A172 (cell line): ENCODE measurements at regions not wholly inside any gene's neighbourhood (a gene's known extent, or its start where the extent isn't known, plus 50 kb on each side); places are given as distances from the start of the nearest gene placed in this dataset.
"Not testable (repeated sequence)": the region's sequence is repeated elsewhere in the genome, so short reads cannot be mapped to it uniquely, and the experiment has no call there.

Experiments used
- DNase-seq: peaks from one replicate; pipeline ENCODE4 v3.0.0-alpha.2; 2015; ENCODE audit warnings: low spot score

DNA sequence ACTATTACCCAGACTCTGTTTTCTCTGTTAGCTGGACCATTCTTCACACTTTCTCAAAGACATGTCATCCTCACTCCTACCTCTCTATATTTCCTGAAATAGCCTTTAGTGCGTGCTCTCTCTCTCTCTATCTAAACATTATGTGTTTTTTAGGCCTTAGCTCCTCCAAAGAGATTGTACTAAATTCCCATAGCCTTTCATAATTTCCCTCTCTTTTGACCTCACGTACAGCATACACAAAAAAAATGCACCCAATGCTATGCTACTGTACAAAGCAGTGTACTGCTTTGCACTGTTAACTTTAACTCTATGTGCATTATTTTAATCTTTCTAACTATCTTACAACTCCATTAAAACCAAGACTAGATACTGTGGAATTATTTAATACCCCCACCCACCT, 288.4 kb downstream of the DAD1 start:
- DNase-seq: no peak

- DNase-seq: no peak
Measured at GRCh38 chr14:22297376-22297775, 291.6 kb downstream of the DAD1 start.

DNA sequence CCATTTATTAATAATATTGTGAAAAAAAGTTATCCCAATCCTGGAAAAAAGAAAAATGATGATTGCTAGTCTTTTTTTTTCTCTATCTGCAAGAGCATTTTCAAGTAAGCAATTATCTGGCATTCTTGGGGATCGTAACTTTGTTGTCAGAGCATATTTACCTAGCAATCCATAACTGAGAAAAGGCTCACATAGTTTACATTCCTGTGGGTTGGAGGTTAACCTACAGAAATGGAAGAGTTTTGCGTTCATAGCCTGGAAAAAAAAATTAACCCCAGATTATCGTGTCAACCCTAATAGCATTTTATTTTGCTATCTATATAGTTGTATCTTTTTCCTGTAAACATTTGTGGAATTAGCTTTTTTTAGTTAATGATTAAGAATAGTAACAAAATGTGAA, 292.3 kb downstream of the DAD1 start:
- DNase-seq: peak; percentile 49

DNA sequence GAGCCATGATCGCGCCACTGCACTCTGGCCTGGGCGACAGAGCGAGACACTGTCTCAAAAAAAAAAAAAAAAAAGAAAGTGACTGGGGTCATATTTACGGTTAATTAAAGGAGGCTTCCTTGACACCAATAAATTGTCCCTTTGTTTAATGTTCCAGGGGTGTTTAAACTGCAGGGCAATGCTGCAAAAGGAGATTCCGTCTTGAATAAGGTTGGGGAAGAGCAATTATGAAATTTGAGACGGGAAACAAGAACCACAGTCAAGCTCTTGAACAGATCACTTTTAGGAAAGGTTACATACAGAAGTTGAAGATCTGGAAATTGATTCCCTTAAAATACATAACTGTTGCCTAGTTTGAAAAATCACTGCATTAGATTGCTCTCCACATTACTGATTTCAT, 292.9 kb downstream of the DAD1 start:
- DNase-seq: no peak

DNA sequence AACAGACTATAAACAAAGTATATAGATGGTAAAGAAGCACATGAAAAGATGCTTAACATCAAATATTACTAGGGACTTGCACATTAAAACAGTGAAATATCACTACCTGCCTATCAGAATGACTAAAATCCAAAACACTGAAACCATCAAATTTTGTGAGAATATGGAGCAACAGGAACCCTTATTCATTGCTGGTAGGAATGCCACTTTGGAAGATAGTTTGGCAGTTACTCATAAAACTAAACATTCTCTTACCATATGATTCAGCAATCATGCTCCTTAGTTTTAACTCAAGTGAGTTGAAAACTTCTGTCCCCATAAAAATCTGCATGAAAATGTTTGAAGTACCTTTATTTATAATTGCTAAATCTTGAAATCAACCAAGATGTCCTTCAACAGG, 297.6 kb downstream of the DAD1 start:
- DNase-seq: peak; percentile 4

- DNase-seq: no peak
Measured at GRCh38 chr14:22289570-22289969, 299.5 kb downstream of the DAD1 start.

GRCh38 chr14:22285991-22286390, 303.0 kb downstream of the DAD1 start:
- no peak for DNase-seq

DNA sequence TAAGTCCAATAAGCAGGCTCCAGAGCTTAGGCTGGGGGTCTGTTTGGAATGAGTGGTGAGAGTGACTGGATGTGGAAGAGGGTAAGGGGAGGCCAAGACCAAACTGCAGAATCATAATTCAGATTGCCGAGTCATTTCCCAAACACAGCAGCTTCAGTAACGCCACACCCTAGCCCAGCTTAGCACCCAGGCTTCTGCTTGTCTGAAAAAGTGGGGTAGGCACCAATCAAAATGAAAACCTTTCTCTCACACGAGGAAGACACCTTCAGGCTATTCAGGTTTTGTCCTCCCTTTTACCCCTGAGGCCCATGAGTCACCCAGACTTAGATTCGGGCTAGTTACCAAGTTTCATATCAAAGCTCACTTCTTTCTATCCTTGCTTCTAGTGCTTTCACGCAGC, 306.1 kb downstream of the DAD1 start:
- no peak for DNase-seq

DNA sequence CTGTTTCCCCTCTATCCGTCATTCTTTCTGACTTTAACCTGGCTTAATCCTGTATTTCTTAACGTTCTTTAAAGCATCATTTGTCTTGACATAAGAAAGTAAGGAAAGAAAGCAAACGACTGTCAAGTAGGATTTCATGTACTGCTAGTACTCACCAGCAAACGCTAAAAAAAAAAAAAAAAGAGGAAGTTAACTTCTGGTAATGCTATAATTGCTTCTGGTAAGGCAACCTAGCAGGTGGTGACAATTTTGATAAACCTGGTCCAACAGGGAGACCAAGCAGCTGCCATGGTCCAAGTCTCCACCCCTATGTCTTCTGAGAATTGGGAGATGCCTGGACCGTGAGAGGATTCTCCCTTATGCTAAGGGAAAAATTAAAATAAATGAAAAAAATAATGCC, 306.6 kb downstream of the DAD1 start:
- DNase-seq: no peak

DNA sequence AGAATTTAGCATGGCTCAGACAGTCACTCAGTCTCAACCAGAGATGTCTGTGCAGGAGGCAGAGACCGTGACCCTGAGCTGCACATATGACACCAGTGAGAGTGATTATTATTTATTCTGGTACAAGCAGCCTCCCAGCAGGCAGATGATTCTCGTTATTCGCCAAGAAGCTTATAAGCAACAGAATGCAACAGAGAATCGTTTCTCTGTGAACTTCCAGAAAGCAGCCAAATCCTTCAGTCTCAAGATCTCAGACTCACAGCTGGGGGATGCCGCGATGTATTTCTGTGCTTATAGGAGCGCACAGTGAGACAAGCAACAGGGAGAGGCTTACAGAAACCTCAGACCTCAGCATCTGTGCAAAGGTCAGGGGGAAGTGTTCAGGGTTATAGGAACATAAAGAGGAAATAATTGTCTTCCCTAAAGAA, 307.6 kb downstream of the DAD1 start:
- not testable (repeated sequence) for DNase-seq

GRCh38 chr14:22280497-22281316, 308.3 kb downstream of the DAD1 start:
- DNase-seq: no peak

DNA sequence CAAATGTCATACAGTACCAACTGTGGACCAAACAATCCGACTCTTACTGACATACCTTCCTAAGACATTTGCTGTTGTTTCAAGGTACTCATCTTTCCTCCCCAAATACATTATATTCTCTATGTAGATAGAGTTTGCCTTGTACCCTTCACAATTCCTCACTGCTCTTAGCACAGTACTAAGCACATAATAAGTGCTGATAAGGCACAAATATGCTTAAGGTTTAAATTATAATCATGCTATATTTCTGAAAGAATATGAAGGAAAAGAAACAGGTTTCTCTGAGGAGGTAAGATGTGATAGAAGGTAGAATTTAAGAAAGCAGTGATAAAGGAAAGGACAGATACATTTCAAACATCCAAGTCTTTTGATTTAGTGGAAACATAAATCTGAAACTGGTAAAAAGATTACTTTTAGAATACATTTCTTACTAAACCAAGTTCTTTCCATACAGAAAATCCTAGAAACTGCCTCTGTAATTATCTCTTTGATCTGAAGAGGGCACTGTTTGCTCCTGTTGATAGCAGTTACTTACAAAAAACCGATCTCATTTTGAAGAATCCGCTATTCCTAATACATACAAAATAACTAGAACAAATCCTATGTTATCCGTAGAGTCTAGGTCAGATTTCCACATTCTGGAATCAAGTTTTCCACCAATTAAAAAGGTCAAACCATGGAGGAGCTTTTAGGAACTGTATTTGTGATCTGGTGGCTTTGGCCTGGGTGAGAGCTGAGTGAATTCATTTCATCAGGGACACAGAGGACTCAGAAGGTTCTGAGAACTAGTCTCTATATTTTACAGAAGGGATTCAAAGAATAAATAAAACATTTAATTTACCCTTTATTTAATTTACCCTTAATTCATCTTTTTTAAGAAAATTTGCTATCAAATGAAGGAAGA, 311.9 kb downstream of the DAD1 start:
- no peak for DNase-seq

DNA sequence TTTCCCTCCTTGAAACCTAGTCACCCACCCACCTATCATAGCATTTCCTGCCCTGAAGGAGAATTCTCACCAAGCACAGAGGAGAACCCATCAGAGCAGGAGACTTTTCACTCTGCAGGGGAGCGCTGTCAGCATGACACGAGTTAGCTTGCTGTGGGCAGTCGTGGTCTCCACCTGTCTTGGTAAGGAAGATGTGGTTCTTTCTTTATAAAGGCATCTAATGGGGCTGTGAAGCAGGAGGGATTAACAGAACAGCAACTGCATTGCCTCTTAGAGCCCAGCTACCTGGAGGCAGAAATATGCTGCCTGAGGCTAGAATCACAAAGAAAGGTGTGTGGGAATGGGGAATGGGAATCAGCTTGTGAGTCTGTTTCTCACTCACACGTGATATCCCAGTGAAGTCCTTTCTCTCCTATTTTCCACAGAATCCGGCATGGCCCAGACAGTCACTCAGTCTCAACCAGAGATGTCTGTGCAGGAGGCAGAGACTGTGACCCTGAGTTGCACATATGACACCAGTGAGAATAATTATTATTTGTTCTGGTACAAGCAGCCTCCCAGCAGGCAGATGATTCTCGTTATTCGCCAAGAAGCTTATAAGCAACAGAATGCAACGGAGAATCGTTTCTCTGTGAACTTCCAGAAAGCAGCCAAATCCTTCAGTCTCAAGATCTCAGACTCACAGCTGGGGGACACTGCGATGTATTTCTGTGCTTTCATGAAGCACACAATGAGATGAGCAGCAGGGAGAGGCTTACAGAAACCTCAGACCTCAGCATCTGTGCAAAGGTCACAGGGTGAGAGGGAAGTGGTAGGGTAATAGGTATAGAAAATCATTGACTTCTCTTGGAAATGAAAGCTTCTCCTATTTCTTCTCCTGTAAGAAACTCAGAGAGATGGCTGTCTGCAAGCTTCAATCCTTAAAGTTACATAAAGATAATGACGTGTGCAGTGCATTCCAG, 316.9 kb downstream of the DAD1 start:
- DNase-seq: no peak

GRCh38 chr14:22268875-22269274, 320.1 kb downstream of the DAD1 start:
- peak; percentile 46 for DNase-seq

DNA sequence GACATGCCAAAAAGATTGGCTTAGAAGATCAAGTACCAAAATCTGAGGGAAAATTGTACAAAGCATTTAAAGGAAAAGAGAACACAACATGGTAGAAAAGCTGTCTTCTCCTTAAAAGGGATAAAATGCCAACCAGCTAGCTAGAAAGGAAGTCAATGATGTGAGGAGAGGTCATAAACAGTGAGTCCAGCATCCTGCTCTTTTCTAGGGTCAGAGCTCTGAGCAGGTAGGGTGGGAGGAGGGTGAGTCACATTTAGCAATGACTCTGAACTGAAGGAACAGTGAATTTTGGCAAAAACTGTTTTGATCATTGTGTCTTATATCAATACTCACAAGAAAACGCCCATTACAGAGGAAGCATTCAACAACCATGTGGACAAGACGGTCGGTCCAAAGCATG, 322.3 kb downstream of the DAD1 start:
- no peak for DNase-seq

GRCh38 chr14:22266142-22266442, 322.9 kb downstream of the DAD1 start:
- no peak for DNase-seq

DNA sequence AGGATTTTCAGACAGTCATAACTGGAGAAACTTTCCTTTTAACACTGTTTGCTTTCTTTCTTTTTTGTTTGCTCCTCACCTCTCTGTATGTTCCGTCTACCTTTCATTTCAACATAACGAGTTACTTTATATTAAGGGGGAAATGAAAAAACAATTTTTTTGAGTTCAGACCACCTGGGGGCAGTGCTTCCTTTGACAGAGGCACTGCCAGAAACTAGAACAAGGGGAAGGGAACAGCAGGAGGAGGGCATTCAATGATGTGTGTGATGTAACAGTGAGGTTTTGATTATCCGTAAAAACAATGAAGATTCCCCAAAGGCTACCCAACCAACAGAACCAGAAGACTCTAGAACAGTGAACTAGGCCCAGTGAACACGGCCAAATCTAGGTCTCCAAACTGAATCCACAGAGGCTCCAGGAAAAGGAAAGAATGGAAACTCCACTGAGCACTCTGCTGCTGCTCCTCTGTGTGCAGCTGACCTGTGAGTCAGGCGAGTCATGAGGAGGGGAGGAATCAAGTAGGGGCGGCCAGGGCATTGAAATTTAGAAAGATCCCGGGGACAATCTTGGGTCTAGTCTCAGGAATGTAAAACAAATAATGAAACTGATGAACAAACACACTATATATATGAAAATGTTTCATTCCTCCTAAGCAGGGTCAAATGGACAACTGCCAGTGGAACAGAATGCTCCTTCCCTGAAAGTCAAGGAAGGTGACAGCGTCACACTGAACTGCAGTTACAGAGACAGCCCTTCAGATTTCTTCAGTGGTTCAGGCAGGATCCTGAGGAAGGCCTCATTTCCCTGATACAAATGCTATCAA, 323.5 kb downstream of the DAD1 start:
- no peak for DNase-seq

DNA sequence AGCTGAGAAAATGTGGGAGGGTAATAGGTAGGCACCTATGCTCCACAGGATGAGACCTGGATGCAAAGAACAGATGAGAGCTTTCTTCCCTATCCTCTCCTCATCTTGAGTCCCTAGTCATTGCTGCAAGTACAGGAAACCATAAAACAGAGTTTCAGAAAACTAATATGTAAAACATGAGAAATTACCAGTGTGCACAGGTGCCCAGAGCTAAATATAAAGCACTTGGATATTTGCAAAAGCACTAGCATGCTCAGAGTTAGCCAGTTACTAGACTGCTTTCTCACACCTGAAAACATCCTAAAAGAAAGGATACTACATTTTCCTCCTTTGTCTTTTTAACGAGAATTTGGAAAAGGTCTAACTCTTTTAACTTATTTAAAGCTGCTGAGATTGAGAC, 324.3 kb downstream of the DAD1 start:
- no peak for DNase-seq

- DNase-seq: no peak
Measured at GRCh38 chr14:22263961-22264360, 325.1 kb downstream of the DAD1 start.

- no peak for DNase-seq
Measured at GRCh38 chr14:22262881-22263280, 326.1 kb downstream of the DAD1 start.
